ENCODE measurements at regions not wholly inside any gene's neighbourhood (a gene's known extent, or its start where the extent isn't known, plus 50 kb on each side); places are given as distances from the start of the nearest gene placed in this dataset.

DNA sequence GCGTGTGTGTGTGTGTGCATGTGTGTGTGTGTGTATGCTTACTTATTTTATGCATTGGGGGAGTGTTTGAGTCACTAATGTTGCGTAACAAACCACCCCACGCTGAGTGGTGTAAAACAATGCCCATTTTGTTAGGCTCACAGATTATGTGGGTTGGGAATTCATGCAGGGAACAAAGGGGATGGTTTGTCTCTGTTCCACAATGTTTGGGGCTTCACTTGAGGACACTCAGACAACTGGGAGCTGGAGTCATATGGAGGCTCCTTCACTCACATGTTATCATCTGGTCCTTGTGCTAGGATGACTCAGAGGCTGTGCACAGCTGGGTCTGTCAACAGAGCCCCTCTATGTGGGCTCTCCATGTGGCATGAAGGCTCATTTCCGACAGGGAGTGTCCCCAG lies 51.3 kb upstream of the LARGE1 start:
- no peak overlapping the region for H3K4me3 ChIP-seq (replicated peaks; ENCODE audit: low read depth, low read length)
- TF ChIP-seq, protein P1, sequence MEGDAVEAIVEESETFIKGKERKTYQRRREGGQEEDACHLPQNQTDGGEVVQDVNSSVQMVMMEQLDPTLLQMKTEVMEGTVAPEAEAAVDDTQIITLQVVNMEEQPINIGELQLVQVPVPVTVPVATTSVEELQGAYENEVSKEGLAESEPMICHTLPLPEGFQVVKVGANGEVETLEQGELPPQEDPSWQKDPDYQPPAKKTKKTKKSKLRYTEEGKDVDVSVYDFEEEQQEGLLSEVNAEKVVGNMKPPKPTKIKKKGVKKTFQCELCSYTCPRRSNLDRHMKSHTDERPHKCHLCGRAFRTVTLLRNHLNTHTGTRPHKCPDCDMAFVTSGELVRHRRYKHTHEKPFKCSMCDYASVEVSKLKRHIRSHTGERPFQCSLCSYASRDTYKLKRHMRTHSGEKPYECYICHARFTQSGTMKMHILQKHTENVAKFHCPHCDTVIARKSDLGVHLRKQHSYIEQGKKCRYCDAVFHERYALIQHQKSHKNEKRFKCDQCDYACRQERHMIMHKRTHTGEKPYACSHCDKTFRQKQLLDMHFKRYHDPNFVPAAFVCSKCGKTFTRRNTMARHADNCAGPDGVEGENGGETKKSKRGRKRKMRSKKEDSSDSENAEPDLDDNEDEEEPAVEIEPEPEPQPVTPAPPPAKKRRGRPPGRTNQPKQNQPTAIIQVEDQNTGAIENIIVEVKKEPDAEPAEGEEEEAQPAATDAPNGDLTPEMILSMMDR (IDR thresholded peaks at IDR 0.05; ENCODE audit: low read depth, low read length, missing control alignments), result no peak
- DNase-seq (ENCODE audit: extremely low read depth, low read depth), result no peak

DNA sequence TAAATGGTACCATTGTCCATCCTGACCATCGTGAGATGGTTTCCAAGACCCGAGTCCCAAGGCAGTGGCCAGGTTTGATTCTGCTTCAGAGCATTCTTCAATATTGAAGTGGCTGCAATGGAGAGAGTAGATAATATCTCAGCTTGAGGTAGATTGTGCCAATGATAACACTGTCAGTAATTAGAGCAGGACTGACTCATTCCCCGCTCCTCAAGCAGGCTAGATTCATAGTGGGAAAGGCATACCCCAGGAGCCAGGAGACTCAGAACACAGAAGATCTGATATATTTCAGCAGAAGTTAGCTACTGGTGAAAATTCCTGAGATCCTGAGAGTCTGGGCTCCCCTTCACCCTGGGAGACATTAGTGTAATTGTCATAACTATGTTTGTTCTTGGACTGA lies 55.6 kb upstream of the LARGE1 start:
- DNase-seq (ENCODE audit: extremely low read depth, low read depth), result no peak
- no peak overlapping the region for H3K4me3 ChIP-seq (replicated peaks; ENCODE audit: low read depth, low read length)
- TF ChIP-seq, protein P1 (IDR thresholded peaks at IDR 0.05; ENCODE audit: low read depth, low read length, missing control alignments), result no peak

DNA sequence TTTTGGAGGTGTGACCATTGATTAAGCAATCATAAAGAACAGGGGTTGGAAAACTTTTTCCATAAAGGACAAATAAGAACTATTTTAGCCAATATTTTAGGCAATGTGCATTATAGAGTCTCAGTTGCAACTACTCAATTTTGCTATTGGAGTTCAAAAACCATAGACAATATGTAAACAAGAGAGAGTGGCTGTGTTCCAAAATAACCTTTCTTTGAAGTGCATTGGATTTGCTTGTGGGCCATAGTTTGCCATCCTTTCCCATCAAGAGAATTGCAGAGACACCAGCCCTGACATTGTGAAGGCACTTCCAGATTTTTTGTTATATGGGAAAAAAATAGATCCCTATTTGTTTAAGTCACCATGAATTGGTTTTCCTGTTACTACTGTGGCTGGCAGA lies 63.3 kb upstream of the LARGE1 start:
- TF ChIP-seq, protein P1 (IDR thresholded peaks at IDR 0.05; ENCODE audit: low read depth, low read length, missing control alignments), result no peak
- no peak for DNase-seq (ENCODE audit: extremely low read depth, low read depth)
- H3K4me3 ChIP-seq (replicated peaks; ENCODE audit: low read depth, low read length), result no peak overlapping the region

DNA sequence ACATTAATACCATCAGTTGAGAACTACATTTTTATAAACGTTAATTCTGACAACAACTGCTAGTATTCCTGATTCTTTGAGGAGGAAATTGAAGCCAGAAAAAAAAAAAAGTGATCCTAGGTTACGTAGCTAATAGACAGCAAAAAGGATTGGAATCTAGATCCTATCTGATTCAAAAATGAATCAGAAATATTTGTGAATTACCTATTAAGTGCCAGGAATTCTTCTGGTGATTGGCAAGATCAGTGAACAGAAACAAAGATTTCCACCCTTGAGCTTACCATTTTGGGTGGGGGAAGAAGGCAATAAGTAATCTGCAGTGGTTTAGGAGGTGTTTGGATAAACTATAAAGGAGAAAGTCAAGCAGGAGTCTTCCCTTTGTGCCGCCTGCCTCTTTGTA lies 63.9 kb upstream of the LARGE1 start:
- H3K4me3 ChIP-seq (replicated peaks; ENCODE audit: low read depth, low read length), result no peak overlapping the region
- TF ChIP-seq, protein P1 (IDR thresholded peaks at IDR 0.05; ENCODE audit: low read depth, low read length, missing control alignments), result no peak
- DNase-seq (ENCODE audit: extremely low read depth, low read depth), result no peak

DNA sequence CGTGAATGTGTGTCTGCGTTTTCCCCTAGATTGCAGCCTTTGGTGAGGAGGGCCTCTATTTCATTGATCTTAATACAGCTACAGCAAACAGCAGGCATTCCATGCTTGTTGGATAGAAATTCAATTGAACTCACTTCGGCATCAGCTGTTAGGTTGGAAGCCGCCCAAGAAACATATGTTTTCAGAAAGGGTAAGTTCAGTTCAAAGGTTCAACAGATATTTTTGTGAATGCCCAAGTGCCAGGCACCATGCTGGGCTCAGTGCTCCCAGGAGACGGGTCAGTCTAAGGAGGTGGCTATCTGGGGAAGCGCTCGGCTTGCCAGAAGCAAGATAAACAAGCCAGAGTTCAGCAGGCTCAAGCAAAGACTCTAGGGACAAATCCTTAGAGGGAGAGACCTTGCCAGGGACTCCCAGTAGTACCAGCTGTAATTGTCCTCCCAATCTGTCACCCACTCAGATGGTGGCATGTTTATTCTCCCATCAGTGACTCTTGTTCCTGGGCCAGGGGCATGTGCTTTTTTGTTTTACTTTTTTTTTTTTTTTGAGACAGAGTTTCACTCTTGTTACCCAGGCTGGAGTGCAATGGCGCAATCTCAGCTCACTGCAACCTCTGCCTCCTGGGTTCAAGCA lies 64.5 kb upstream of the LARGE1 start:
- H3K4me3 ChIP-seq (replicated peaks; ENCODE audit: low read depth, low read length), result no peak overlapping the region
- TF ChIP-seq, protein P1 (IDR thresholded peaks at IDR 0.05; ENCODE audit: low read depth, low read length, missing control alignments), result no peak
- DNase-seq (ENCODE audit: extremely low read depth, low read depth), result no peak

DNA sequence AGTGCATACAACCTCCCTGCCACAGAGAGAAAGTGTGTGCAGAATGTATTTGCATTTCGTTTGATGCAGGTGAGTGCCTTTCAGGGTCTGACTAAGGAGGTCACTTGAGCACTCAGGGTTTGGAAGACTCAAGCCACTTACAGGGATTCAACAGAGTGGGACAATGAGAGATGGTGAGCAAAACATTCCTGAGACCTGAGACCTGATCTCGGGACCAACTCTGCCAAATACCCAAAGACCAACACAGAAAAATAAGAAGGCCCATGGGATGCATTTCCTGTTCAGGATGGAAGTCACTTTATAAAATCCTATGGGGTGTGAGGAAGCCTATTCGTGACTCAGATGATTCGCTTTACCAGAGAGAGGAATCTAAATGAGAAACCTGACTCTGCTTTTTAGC lies 65.2 kb upstream of the LARGE1 start:
- TF ChIP-seq, protein P1 (IDR thresholded peaks at IDR 0.05; ENCODE audit: low read depth, low read length, missing control alignments), result no peak
- no peak overlapping the region for H3K4me3 ChIP-seq (replicated peaks; ENCODE audit: low read depth, low read length)

More for the DNA sequence above, 65.2 kb upstream of the LARGE1 start:
- no peak for DNase-seq (ENCODE audit: extremely low read depth, low read depth)

Measured in HFF-Myc (cell line).